ENCODE measurements at regions not wholly inside any gene's neighbourhood (a gene's known extent, or its start where the extent isn't known, plus 50 kb on each side); places are given as distances from the start of the nearest gene placed in this dataset.

DNA sequence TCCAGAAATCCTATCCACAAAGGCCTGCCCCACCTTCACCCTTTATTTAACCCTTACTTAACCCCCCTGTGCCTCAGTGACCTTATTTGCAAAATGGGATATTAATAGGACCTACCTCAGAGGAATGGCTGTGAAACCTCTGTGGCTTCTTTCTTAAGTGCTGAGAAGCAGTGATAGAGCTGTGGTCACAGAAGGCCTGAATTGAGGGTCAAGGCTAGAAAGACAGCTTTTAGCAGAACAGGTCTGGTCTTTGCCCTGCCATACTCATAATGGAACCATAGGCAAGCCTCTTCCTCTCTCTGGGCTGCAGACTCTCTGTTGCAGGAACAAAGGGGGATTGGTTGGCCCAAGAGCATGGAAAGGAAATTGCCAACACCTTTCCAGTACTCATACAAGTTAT is 63.5 kb upstream of the MAMLD1 start:
- Histone ChIP-seq H3K27ac (replicated peaks; ENCODE audit: low read length) (no peak overlapping the region), H3K36me3 (replicated peaks in 1 of 2; ENCODE audit: control insufficient read depth in 2 of 2, insufficient read depth in 2 of 2, low read length in 2 of 2) (no peaks in the 10 kb centered on the region), H3K9me3 (replicated peaks in 1 of 2; ENCODE audit: control insufficient read depth in 2 of 2, insufficient read depth in 1 of 2, low read depth in 1 of 2, low read length in 2 of 2) (no peaks in the 10 kb centered on the region), H3K4me2 (ENCODE audit: insufficient read depth, low read length, poor library complexity, severe bottlenecking) (no peak overlapping the region), H3K4me3 (ENCODE audit: low read length in 2 of 2) (no peak overlapping the region), H2BK12ac (ENCODE audit: low read length) (no peak overlapping the region), H2BK120ac (ENCODE audit: low read depth, low read length) (no peak overlapping the region), H3K27me3 (ENCODE audit: control insufficient read depth in 3 of 3, insufficient read depth in 3 of 3, low read depth in 1 of 3, low read length in 3 of 3) (peaks cover 0 to 7% (median 0%) of the 10 kb centered on the region in 3 experiments), H2AK5ac (ENCODE audit: low read depth, low read length) (no peak overlapping the region), H2BK5ac (ENCODE audit: low read length) (no peak overlapping the region), H3K14ac (ENCODE audit: low read length) (no peak overlapping the region), H3K4ac (ENCODE audit: low read length) (no peak overlapping the region), H3K4me1 (ENCODE audit: control insufficient read depth in 2 of 2, insufficient read depth in 1 of 2, low read depth in 1 of 2, low read length in 2 of 2) (no peaks in the 10 kb centered on the region), H4K8ac (ENCODE audit: low read depth, low read length) (no peak overlapping the region), H3K23ac (ENCODE audit: low read depth, low read length, poor library complexity) (no peak overlapping the region), H3K9ac (ENCODE audit: low read depth, low read length, poor library complexity) (no peak overlapping the region), H3K18ac (ENCODE audit: low read length) (no peak overlapping the region), H2BK15ac (ENCODE audit: low read length) (no peak overlapping the region), H4K91ac (ENCODE audit: low read depth, low read length, poor library complexity) (no peak overlapping the region), H2AFZ (ENCODE audit: low read length) (no peak overlapping the region), H3K79me1 (ENCODE audit: low read depth, low read length) (no peaks in the 10 kb centered on the region)
- no peak for DNase-seq (ENCODE audit: low spot score)

DNA sequence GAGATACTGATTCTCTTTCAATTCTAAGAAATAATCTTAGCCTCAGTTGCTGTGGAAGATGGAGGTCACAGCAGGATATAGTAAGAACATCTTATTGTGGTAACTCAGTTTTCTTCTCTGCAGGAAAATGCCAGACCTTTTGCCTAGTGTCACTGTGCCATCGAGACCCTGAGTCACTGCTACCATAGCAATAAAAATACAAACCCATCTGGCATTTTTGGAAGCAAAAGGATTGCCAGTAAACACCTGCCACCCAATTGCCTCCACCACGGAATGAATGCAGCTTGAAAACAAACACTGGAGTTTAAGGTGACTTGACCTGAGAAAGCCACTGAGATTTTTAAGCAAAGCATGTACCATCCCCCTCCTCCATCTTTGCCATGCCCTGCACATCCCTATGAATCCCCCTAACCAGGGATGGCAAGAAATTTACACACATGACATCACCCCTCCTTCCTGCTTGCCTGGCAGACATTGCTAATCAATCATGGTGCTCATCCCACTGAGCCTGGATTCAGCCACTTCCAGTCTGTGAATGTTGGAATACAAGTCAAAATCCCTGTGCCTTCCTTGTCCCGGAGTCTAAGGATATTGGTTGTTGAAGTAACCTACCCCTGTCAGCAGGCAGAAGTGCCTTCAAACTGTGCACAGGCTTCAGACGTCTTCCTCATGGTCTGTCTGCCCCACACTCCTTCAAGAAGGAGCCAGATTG is 59.6 kb upstream of the MAMLD1 start:
- H3K27me3 ChIP-seq (ENCODE audit: control insufficient read depth in 3 of 3, insufficient read depth in 3 of 3, low read depth in 1 of 3, low read length in 3 of 3) = peaks cover 0 to 9% (median 0%) of the 10 kb centered on the region in 3 experiments
- H2BK120ac ChIP-seq (ENCODE audit: low read depth, low read length) = no peak overlapping the region
- H3K18ac ChIP-seq (ENCODE audit: low read length) = no peak overlapping the region
- no peak overlapping the region for H3K27ac ChIP-seq (replicated peaks; ENCODE audit: low read length)
- H3K36me3 ChIP-seq (replicated peaks in 1 of 2; ENCODE audit: control insufficient read depth in 2 of 2, insufficient read depth in 2 of 2, low read length in 2 of 2) = no peaks in the 10 kb centered on the region
- H4K91ac ChIP-seq (ENCODE audit: low read depth, low read length, poor library complexity) = no peak overlapping the region
- H3K79me1 ChIP-seq (ENCODE audit: low read depth, low read length) = no peaks in the 10 kb centered on the region
- no peak for DNase-seq (ENCODE audit: low spot score)
- H3K4me3 ChIP-seq (ENCODE audit: low read length in 2 of 2) = no peak overlapping the region
- H2BK15ac ChIP-seq (ENCODE audit: low read length) = no peak overlapping the region
- H2BK5ac ChIP-seq (ENCODE audit: low read length) = no peak overlapping the region
- no peak overlapping the region for H2AFZ ChIP-seq (ENCODE audit: low read length)
- H3K14ac ChIP-seq (ENCODE audit: low read length) = no peak overlapping the region
- no peaks in the 10 kb centered on the region for H3K4me1 ChIP-seq (ENCODE audit: control insufficient read depth in 2 of 2, insufficient read depth in 1 of 2, low read depth in 1 of 2, low read length in 2 of 2)
- no CpG with 5 or more reads among the region's 4 CpGs for WGBS, 2 donors (ENCODE audit: extremely low coverage in 2 of 2, insufficient read length in 2 of 2, insufficient replicate concordance in 1 of 2)
- no peak overlapping the region for H3K4me2 ChIP-seq (ENCODE audit: insufficient read depth, low read length, poor library complexity, severe bottlenecking)
- H3K9ac ChIP-seq (ENCODE audit: low read depth, low read length, poor library complexity) = no peak overlapping the region
- no peak overlapping the region for H3K23ac ChIP-seq (ENCODE audit: low read depth, low read length, poor library complexity)
- no peak overlapping the region for H3K4ac ChIP-seq (ENCODE audit: low read length)
- H2BK12ac ChIP-seq (ENCODE audit: low read length) = no peak overlapping the region
- no peaks in the 10 kb centered on the region for H3K9me3 ChIP-seq (replicated peaks in 1 of 2; ENCODE audit: control insufficient read depth in 2 of 2, insufficient read depth in 1 of 2, low read depth in 1 of 2, low read length in 2 of 2)
- no peak overlapping the region for H4K8ac ChIP-seq (ENCODE audit: low read depth, low read length)
- H2AK5ac ChIP-seq (ENCODE audit: low read depth, low read length) = no peak overlapping the region

DNA sequence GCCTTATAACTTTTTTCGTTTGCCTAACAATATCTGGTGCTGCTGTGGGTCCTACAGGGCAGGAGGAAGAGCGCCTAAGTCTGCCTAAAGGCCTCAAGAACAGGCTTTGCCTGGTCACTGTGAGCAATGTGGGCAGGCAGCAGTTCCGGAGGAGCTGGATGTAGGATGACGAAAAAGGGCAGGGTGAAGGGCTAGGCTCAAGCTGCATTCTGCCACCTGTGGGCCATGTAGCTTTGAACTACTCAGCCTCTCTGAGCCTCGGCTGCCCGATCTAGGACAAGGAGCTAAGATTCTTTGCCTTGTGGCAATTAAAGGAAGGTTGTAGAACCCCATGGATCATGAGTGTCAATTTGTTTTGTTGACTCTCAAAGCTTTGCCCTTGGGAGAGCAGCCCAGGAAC is 57.1 kb upstream of the MAMLD1 start:
- Histone ChIP-seq H3K9ac (ENCODE audit: low read depth, low read length, poor library complexity) (no peak overlapping the region), H3K14ac (ENCODE audit: low read length) (no peak overlapping the region), H2BK5ac (ENCODE audit: low read length) (no peak overlapping the region), H3K4me3 (ENCODE audit: low read length in 2 of 2) (no peak overlapping the region), H3K36me3 (replicated peaks in 1 of 2; ENCODE audit: control insufficient read depth in 2 of 2, insufficient read depth in 2 of 2, low read length in 2 of 2) (no peaks in the 10 kb centered on the region), H2BK12ac (ENCODE audit: low read length) (no peak overlapping the region), H2BK120ac (ENCODE audit: low read depth, low read length) (no peak overlapping the region), H4K91ac (ENCODE audit: low read depth, low read length, poor library complexity) (no peak overlapping the region), H2AFZ (ENCODE audit: low read length) (no peak overlapping the region), H3K4me1 (ENCODE audit: control insufficient read depth in 2 of 2, insufficient read depth in 1 of 2, low read depth in 1 of 2, low read length in 2 of 2) (no peaks in the 10 kb centered on the region), H2BK15ac (ENCODE audit: low read length) (no peak overlapping the region), H4K8ac (ENCODE audit: low read depth, low read length) (no peak overlapping the region), H3K18ac (ENCODE audit: low read length) (no peak overlapping the region), H3K79me1 (ENCODE audit: low read depth, low read length) (no peaks in the 10 kb centered on the region), H3K23ac (ENCODE audit: low read depth, low read length, poor library complexity) (no peak overlapping the region), H3K4me2 (ENCODE audit: insufficient read depth, low read length, poor library complexity, severe bottlenecking) (no peak overlapping the region), H3K9me3 (replicated peaks in 1 of 2; ENCODE audit: control insufficient read depth in 2 of 2, insufficient read depth in 1 of 2, low read depth in 1 of 2, low read length in 2 of 2) (no peaks in the 10 kb centered on the region), H2AK5ac (ENCODE audit: low read depth, low read length) (no peak overlapping the region), H3K27ac (replicated peaks; ENCODE audit: low read length) (no peak overlapping the region), H3K4ac (ENCODE audit: low read length) (no peak overlapping the region), H3K27me3 (ENCODE audit: control insufficient read depth in 3 of 3, insufficient read depth in 3 of 3, low read depth in 1 of 3, low read length in 3 of 3) (peaks cover 0 to 6% (median 0%) of the 10 kb centered on the region in 3 experiments)
- no peak for DNase-seq (ENCODE audit: low spot score)
- WGBS, 2 donors (ENCODE audit: extremely low coverage in 2 of 2, insufficient read length in 2 of 2, insufficient replicate concordance in 1 of 2) = no CpG with 5 or more reads among the region's 6 CpGs

- no peak overlapping the region for H2AK5ac ChIP-seq (ENCODE audit: low read depth, low read length)
- H4K91ac ChIP-seq (ENCODE audit: low read depth, low read length, poor library complexity) = no peak overlapping the region
- WGBS, 2 donors (ENCODE audit: extremely low coverage in 2 of 2, insufficient read length in 2 of 2, insufficient replicate concordance in 1 of 2) = no CpG with 5 or more reads among the region's 4 CpGs
- H2AFZ ChIP-seq (ENCODE audit: low read length) = no peak overlapping the region
- H3K4ac ChIP-seq (ENCODE audit: low read length) = no peak overlapping the region
- H3K4me2 ChIP-seq (ENCODE audit: insufficient read depth, low read length, poor library complexity, severe bottlenecking) = no peak overlapping the region
- no peaks in the 10 kb centered on the region for H3K9me3 ChIP-seq (replicated peaks in 1 of 2; ENCODE audit: control insufficient read depth in 2 of 2, insufficient read depth in 1 of 2, low read depth in 1 of 2, low read length in 2 of 2)
- no peak overlapping the region for H3K9ac ChIP-seq (ENCODE audit: low read depth, low read length, poor library complexity)
- H4K8ac ChIP-seq (ENCODE audit: low read depth, low read length) = no peak overlapping the region
- peaks cover 0 to 6% (median 0%) of the 10 kb centered on the region in 3 experiments for H3K27me3 ChIP-seq (ENCODE audit: control insufficient read depth in 3 of 3, insufficient read depth in 3 of 3, low read depth in 1 of 3, low read length in 3 of 3)
- no peak for DNase-seq (ENCODE audit: low spot score)
- no peaks in the 10 kb centered on the region for H3K36me3 ChIP-seq (replicated peaks in 1 of 2; ENCODE audit: control insufficient read depth in 2 of 2, insufficient read depth in 2 of 2, low read length in 2 of 2)
- H2BK15ac ChIP-seq (ENCODE audit: low read length) = no peak overlapping the region
- no peak overlapping the region for H2BK120ac ChIP-seq (ENCODE audit: low read depth, low read length)
- H3K18ac ChIP-seq (ENCODE audit: low read length) = no peak overlapping the region
- H2BK5ac ChIP-seq (ENCODE audit: low read length) = no peak overlapping the region
- H3K4me3 ChIP-seq (ENCODE audit: low read length in 2 of 2) = no peak overlapping the region
- no peak overlapping the region for H3K27ac ChIP-seq (replicated peaks; ENCODE audit: low read length)
- H3K14ac ChIP-seq (ENCODE audit: low read length) = no peak overlapping the region
- no peak overlapping the region for H2BK12ac ChIP-seq (ENCODE audit: low read length)
- no peak overlapping the region for H3K23ac ChIP-seq (ENCODE audit: low read depth, low read length, poor library complexity)
- H3K4me1 ChIP-seq (ENCODE audit: control insufficient read depth in 2 of 2, insufficient read depth in 1 of 2, low read depth in 1 of 2, low read length in 2 of 2) = no peaks in the 10 kb centered on the region
- H3K79me1 ChIP-seq (ENCODE audit: low read depth, low read length) = no peaks in the 10 kb centered on the region
Observed at GRCh38 chrX:150308041-150308440, 55.1 kb upstream of the MAMLD1 start.

All from neuronal stem cell (in vitro differentiated cells).